ENCODE measurements at regions not wholly inside any gene's neighbourhood (a gene's known extent, or its start where the extent isn't known, plus 50 kb on each side); places are given as distances from the start of the nearest gene placed in this dataset.

- DNase-seq, result no peak
- H3F3A ChIP-seq (ENCODE audit: insufficient read depth), result no peaks in the 10 kb centered on the region
- H3K9me3 ChIP-seq (ENCODE audit: low read depth), result no peaks in the 10 kb centered on the region
- H3K9me2 ChIP-seq (ENCODE audit: insufficient read depth), result no peaks in the 10 kb centered on the region
- H3K4me1 ChIP-seq (ENCODE audit: insufficient read depth), result no peaks in the 10 kb centered on the region
- no peaks in the 10 kb centered on the region for H4K20me1 ChIP-seq (ENCODE audit: insufficient read depth)
- no peak overlapping the region for H3K4me2 ChIP-seq (ENCODE audit: unreplicated experiment)
- TF ChIP-seq EZH2phosphoT487 (IDR thresholded peaks at IDR 0.05; ENCODE audit: insufficient read depth, low read depth) (no peak), EZH2 (IDR thresholded peaks at IDR 0.05; ENCODE audit: insufficient read depth, poor library complexity, severe bottlenecking) (no peak)
- in situ Hi-C loops (cut with MboI), result no loop called here
- H3K27me3 ChIP-seq (replicated peaks; ENCODE audit: insufficient read depth), result no peaks in the 10 kb centered on the region
- H3K79me2 ChIP-seq (ENCODE audit: insufficient read depth), result no peaks in the 10 kb centered on the region
- no peak overlapping the region for H3K9ac ChIP-seq
- WGBS, 2 experiments (ENCODE audit: low coverage in 1 of 2, low lambda C conversion rate in 2 of 2, missing lambda C conversion rate in 2 of 2), result 5 to 7% methylated on average over 2 of the region's 2 CpGs
- no peak overlapping the region for H2AFZ ChIP-seq
- H3K27ac ChIP-seq, result no peak overlapping the region
- H3K36me3 ChIP-seq (ENCODE audit: low read depth), result no peaks in the 10 kb centered on the region
- H3K4me3 ChIP-seq, result no peak overlapping the region
Measured at GRCh38 chr16:61564716-61565115, 471.5 kb downstream of the CDH8 start.

DNA sequence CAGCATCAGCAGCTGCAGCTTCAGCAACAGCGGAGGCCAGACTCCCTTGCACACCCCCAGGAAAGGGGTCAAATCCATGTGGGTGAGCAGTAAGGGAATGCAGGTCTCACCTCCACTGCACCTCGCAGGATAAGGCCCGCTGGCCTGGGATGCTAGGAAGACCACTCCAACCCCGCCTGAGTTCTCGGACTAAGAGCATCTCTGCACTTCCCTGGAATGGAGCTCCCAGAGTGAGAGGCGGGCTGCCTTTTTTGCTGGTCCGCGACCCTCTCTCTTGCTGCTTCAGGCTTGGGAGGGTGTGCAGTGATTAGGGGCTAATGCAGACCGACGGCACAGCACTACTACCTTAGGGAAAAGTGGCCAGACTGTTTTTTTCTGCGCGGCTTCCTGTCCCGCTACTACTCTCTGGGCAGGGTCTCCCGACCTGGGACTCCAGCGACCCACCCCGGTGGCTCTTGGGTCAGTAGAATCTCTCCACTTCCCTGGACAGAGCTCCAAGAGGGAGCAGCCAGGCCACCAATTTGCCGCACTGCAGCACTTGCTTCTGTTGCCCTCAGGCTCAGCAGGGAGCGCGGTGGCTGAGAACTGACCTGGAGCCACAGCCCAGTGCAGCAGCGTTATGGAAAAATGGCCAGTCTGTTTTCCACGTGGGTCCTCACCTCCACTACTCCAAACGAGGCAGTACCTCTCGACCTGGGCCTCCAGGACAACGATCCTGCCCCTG, 480.4 kb downstream of the CDH8 start:
- DNase-seq, result no peak
- in situ Hi-C loops (cut with MboI), result no loop called here
- H3K27ac ChIP-seq, result no peak overlapping the region
- no peak overlapping the region for H3K4me3 ChIP-seq
- H3K79me2 ChIP-seq (ENCODE audit: insufficient read depth), result no peaks in the 10 kb centered on the region
- H3K9me2 ChIP-seq (ENCODE audit: insufficient read depth), result no peaks in the 10 kb centered on the region
- no peaks in the 10 kb centered on the region for H3F3A ChIP-seq (ENCODE audit: insufficient read depth)
- H4K20me1 ChIP-seq (ENCODE audit: insufficient read depth), result no peaks in the 10 kb centered on the region
- no peak overlapping the region for H3K4me2 ChIP-seq (ENCODE audit: unreplicated experiment)
- H3K36me3 ChIP-seq (ENCODE audit: low read depth), result no peaks in the 10 kb centered on the region
- H2AFZ ChIP-seq, result no peak overlapping the region
- WGBS, 2 experiments (ENCODE audit: low coverage in 1 of 2, low lambda C conversion rate in 2 of 2, missing lambda C conversion rate in 2 of 2), result 48 to 49% methylated on average over 22 to 24 of the region's 24 CpGs
- no peaks in the 10 kb centered on the region for H3K27me3 ChIP-seq (replicated peaks; ENCODE audit: insufficient read depth)
- no peak for TF ChIP-seq EZH2 (IDR thresholded peaks at IDR 0.05; ENCODE audit: insufficient read depth, poor library complexity, severe bottlenecking)
- TF ChIP-seq EZH2phosphoT487 (IDR thresholded peaks at IDR 0.05; ENCODE audit: insufficient read depth, low read depth), result no peak
- H3K9ac ChIP-seq, result no peak overlapping the region
- H3K9me3 ChIP-seq (ENCODE audit: low read depth), result no peaks in the 10 kb centered on the region
- H3K4me1 ChIP-seq (ENCODE audit: insufficient read depth), result no peaks in the 10 kb centered on the region

DNA sequence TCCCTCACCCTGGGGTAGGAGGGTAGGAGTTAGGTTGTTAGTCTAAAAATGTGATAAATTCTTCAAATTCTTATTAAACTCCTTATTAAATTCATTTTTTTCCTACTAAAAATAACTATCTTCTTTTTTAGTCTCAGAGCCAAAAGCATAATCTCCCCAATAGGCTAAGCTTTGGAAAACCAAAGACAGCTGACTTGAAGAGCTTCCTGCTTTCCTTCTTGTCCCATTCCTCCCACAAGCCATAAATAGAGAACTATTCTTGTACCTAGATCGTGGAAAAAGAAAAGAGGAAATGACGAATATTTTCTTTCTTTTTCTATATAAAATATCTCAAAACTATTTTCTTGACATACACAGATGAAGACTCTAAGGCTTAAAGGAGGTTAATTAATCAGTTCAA, 486.9 kb downstream of the CDH8 start:
- no peaks in the 10 kb centered on the region for H3K36me3 ChIP-seq (ENCODE audit: low read depth)
- H4K20me1 ChIP-seq (ENCODE audit: insufficient read depth), result no peaks in the 10 kb centered on the region
- no peak overlapping the region for H3K27ac ChIP-seq
- no peaks in the 10 kb centered on the region for H3K9me3 ChIP-seq (ENCODE audit: low read depth)
- no peak overlapping the region for H3K4me2 ChIP-seq (ENCODE audit: unreplicated experiment)
- no peaks in the 10 kb centered on the region for H3F3A ChIP-seq (ENCODE audit: insufficient read depth)
- no peaks in the 10 kb centered on the region for H3K79me2 ChIP-seq (ENCODE audit: insufficient read depth)
- no peaks in the 10 kb centered on the region for H3K9me2 ChIP-seq (ENCODE audit: insufficient read depth)
- in situ Hi-C loops (cut with MboI), result no loop called here
- no peak overlapping the region for H3K9ac ChIP-seq
- DNase-seq, result no peak
- H3K4me1 ChIP-seq (ENCODE audit: insufficient read depth), result no peaks in the 10 kb centered on the region
- 11 to 22% methylated on average over 2 of the region's 2 CpGs for WGBS, 2 experiments (ENCODE audit: low coverage in 1 of 2, low lambda C conversion rate in 2 of 2, missing lambda C conversion rate in 2 of 2)
- H2AFZ ChIP-seq, result no peak overlapping the region
- no peak overlapping the region for H3K4me3 ChIP-seq
- no peaks in the 10 kb centered on the region for H3K27me3 ChIP-seq (replicated peaks; ENCODE audit: insufficient read depth)
- TF ChIP-seq EZH2phosphoT487 (IDR thresholded peaks at IDR 0.05; ENCODE audit: insufficient read depth, low read depth) (no peak), EZH2 (IDR thresholded peaks at IDR 0.05; ENCODE audit: insufficient read depth, poor library complexity, severe bottlenecking) (no peak)

- Histone ChIP-seq H3K9ac (no peak overlapping the region), H3K27me3 (replicated peaks; ENCODE audit: insufficient read depth) (no peaks in the 10 kb centered on the region), H3K9me2 (ENCODE audit: insufficient read depth) (no peaks in the 10 kb centered on the region), H3K4me1 (ENCODE audit: insufficient read depth) (no peaks in the 10 kb centered on the region), H3K79me2 (ENCODE audit: insufficient read depth) (no peaks in the 10 kb centered on the region), H3K27ac (no peak overlapping the region), H3K4me2 (ENCODE audit: unreplicated experiment) (no peak overlapping the region), H3K36me3 (ENCODE audit: low read depth) (no peaks in the 10 kb centered on the region), H3K9me3 (ENCODE audit: low read depth) (no peaks in the 10 kb centered on the region), H4K20me1 (ENCODE audit: insufficient read depth) (no peaks in the 10 kb centered on the region), H2AFZ (no peak overlapping the region), H3K4me3 (no peak overlapping the region), H3F3A (ENCODE audit: insufficient read depth) (no peaks in the 10 kb centered on the region)
- DNase-seq, result no peak
- TF ChIP-seq EZH2 (IDR thresholded peaks at IDR 0.05; ENCODE audit: insufficient read depth, poor library complexity, severe bottlenecking), result no peak
- TF ChIP-seq EZH2phosphoT487 (IDR thresholded peaks at IDR 0.05; ENCODE audit: insufficient read depth, low read depth), result no peak
- in situ Hi-C loops (cut with MboI), result no loop called here
Measured at GRCh38 chr16:61547626-61548025, 488.6 kb downstream of the CDH8 start.

- no peaks in the 10 kb centered on the region for H3K4me1 ChIP-seq (ENCODE audit: insufficient read depth)
- H3K27ac ChIP-seq, result no peak overlapping the region
- H3K9me3 ChIP-seq (ENCODE audit: low read depth), result no peaks in the 10 kb centered on the region
- in situ Hi-C loops (cut with MboI), result no loop called here
- no peaks in the 10 kb centered on the region for H3K9me2 ChIP-seq (ENCODE audit: insufficient read depth)
- no peak for DNase-seq
- H3K4me2 ChIP-seq (ENCODE audit: unreplicated experiment), result no peak overlapping the region
- 17 to 24% methylated on average over 2 of the region's 2 CpGs for WGBS, 2 experiments (ENCODE audit: low coverage in 1 of 2, low lambda C conversion rate in 2 of 2, missing lambda C conversion rate in 2 of 2)
- no peaks in the 10 kb centered on the region for H3K27me3 ChIP-seq (replicated peaks; ENCODE audit: insufficient read depth)
- no peak overlapping the region for H2AFZ ChIP-seq
- no peak overlapping the region for H3K9ac ChIP-seq
- H3K4me3 ChIP-seq, result no peak overlapping the region
- TF ChIP-seq EZH2phosphoT487 (IDR thresholded peaks at IDR 0.05; ENCODE audit: insufficient read depth, low read depth) (no peak), EZH2 (IDR thresholded peaks at IDR 0.05; ENCODE audit: insufficient read depth, poor library complexity, severe bottlenecking) (no peak)
- H3K79me2 ChIP-seq (ENCODE audit: insufficient read depth), result no peaks in the 10 kb centered on the region
- H4K20me1 ChIP-seq (ENCODE audit: insufficient read depth), result no peaks in the 10 kb centered on the region
- no peaks in the 10 kb centered on the region for H3K36me3 ChIP-seq (ENCODE audit: low read depth)
- no peaks in the 10 kb centered on the region for H3F3A ChIP-seq (ENCODE audit: insufficient read depth)
Measured at GRCh38 chr16:61544165-61544564, 492.1 kb downstream of the CDH8 start.
